ENCODE measurements at regions not wholly inside any gene's neighbourhood (a gene's known extent, or its start where the extent isn't known, plus 50 kb on each side); places are given as distances from the start of the nearest gene placed in this dataset.

GRCh38 chr6:115512923-115513322 is 547.8 kb downstream of the FRK start:
- no peak for TF ChIP-seq CTCF (IDR thresholded peaks at IDR 0.05)
- no peak for TF ChIP-seq POLR2A (IDR thresholded peaks at IDR 0.05)
